DND-41 (cell line): ENCODE measurements at regions not wholly inside any gene's neighbourhood (a gene's known extent, or its start where the extent isn't known, plus 50 kb on each side); places are given as distances from the start of the nearest gene placed in this dataset.

Experiments used
- ATAC-seq: fragments of 200-7000 bp; cut with Tn5 transposase; 3 replicates; pipeline ENCODE4 v1.9.1; 2021; ENCODE audit warnings: low read depth; ENCODE audit not compliant: insufficient read depth
- DNase-seq: peaks from one replicate; pipeline ENCODE4 v3.0.0-alpha.2; 2020
- H2AFZ ChIP-seq: 2 replicates; pipeline ENCODE4 v1.6.0; 2012; ENCODE audit warnings: low read depth, low read length
- H3K27ac ChIP-seq: 2 replicates; pipeline ENCODE4 v1.5.1; 2012; ENCODE audit warnings: low read length, inconsistent platforms
- H3K27me3 ChIP-seq: fragments of 200-600 bp; sonication (generic); 2 replicates; pipeline ENCODE4 v1.6.0; 2012; ENCODE audit warnings: low read length, mild to moderate bottlenecking, inconsistent platforms; ENCODE audit not compliant: insufficient read depth, poor library complexity
- H3K36me3 ChIP-seq: 2 replicates; pipeline ENCODE4 v1.5.1; 2012; ENCODE audit warnings: low read length, inconsistent platforms; ENCODE audit not compliant: insufficient read depth
- H3K4me1 ChIP-seq: 2 replicates; pipeline ENCODE4 v1.5.1; 2012; ENCODE audit warnings: mild to moderate bottlenecking, low read length; ENCODE audit not compliant: insufficient read depth
- H3K4me2 ChIP-seq: 2 replicates; pipeline ENCODE4 v1.6.0; 2012; ENCODE audit warnings: mild to moderate bottlenecking, moderate library complexity, low read length, inconsistent platforms; ENCODE audit not compliant: insufficient read depth
- H3K4me3 ChIP-seq, 2 experiments: fragments of 200-600 bp in 1 of 2; shearing (Covaris generic) in 1 of 2; 2 replicates each; pipeline ENCODE4 v1.5.1; 2012 to 2016; ENCODE audit warnings: inconsistent platforms in 2 of 2, low read length in 2 of 2, mild to moderate bottlenecking in 2 of 2, low read depth in 1 of 2, moderate library complexity in 1 of 2
- H3K79me2 ChIP-seq: 2 replicates; pipeline ENCODE4 v1.6.0; 2012; ENCODE audit warnings: low read length, inconsistent platforms; ENCODE audit not compliant: insufficient read depth
- H3K9ac ChIP-seq: 2 replicates; pipeline ENCODE4 v1.6.0; 2012; ENCODE audit warnings: low read depth, mild to moderate bottlenecking, inconsistent platforms, low read length, moderate library complexity
- H3K9me3 ChIP-seq: 2 replicates; pipeline ENCODE4 v1.5.1; 2012; ENCODE audit warnings: low read length, moderate library complexity, mild to moderate bottlenecking, inconsistent platforms; ENCODE audit not compliant: insufficient read depth, severe bottlenecking
- H4K20me1 ChIP-seq: 2 replicates; pipeline ENCODE4 v1.6.0; 2012; ENCODE audit warnings: low read length; ENCODE audit not compliant: insufficient read depth
- EZH2 ChIP-seq: IDR thresholded peaks from 3 replicates; pipeline ENCODE4 v1.6.1; 2012; ENCODE audit warnings: borderline replicate concordance, low read depth, mild to moderate bottlenecking, moderate library complexity, low read length, inconsistent platforms; ENCODE audit not compliant: severe bottlenecking
- TF ChIP-seq, protein P1 (sequence below): IDR thresholded peaks from 2 replicates; pipeline ENCODE4 v1.5.1; 2012; ENCODE audit warnings: borderline replicate concordance, low read length, moderate library complexity, mild to moderate bottlenecking; ENCODE audit not compliant: poor library complexity, severe bottlenecking; ENCODE audit errors: extremely low read depth

DNA sequence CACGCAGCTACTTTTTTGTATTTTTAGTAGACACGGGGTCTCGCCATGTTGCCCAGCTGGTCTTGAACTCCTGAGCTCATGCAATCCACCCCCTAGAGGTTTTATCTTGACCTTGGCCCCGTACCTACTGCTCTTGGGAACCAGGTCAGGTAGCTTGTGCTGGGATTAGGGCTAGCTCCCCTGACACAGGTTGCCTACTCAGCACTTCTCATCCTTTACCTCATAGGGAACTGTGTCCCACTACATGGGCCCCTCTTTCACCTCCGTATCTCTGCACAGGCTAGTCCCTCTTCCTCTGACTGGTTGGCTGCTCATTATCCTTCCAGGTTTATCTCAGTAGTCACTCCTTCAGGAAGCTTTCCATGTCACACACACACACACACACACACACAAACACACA lies 58.0 kb upstream of the ITPRID1 start:
- Histone ChIP-seq H2AFZ (no peak overlapping the region), H3K27me3 (no peaks in the 10 kb centered on the region), H3K27ac (no peak overlapping the region), H3K9ac (no peak overlapping the region), H3K4me3 (no peak overlapping the region), H3K4me2 (no peak overlapping the region), H3K79me2 (no peaks in the 10 kb centered on the region), H4K20me1 (no peaks in the 10 kb centered on the region), H3K36me3 (no peaks in the 10 kb centered on the region), H3K9me3 (no peaks in the 10 kb centered on the region), H3K4me1 (no peaks in the 10 kb centered on the region)
- DNase-seq, result no peak
- TF ChIP-seq EZH2, result no peak
- TF ChIP-seq, protein P1, sequence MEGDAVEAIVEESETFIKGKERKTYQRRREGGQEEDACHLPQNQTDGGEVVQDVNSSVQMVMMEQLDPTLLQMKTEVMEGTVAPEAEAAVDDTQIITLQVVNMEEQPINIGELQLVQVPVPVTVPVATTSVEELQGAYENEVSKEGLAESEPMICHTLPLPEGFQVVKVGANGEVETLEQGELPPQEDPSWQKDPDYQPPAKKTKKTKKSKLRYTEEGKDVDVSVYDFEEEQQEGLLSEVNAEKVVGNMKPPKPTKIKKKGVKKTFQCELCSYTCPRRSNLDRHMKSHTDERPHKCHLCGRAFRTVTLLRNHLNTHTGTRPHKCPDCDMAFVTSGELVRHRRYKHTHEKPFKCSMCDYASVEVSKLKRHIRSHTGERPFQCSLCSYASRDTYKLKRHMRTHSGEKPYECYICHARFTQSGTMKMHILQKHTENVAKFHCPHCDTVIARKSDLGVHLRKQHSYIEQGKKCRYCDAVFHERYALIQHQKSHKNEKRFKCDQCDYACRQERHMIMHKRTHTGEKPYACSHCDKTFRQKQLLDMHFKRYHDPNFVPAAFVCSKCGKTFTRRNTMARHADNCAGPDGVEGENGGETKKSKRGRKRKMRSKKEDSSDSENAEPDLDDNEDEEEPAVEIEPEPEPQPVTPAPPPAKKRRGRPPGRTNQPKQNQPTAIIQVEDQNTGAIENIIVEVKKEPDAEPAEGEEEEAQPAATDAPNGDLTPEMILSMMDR, result no peak
- ATAC-seq, result no peak

DNA sequence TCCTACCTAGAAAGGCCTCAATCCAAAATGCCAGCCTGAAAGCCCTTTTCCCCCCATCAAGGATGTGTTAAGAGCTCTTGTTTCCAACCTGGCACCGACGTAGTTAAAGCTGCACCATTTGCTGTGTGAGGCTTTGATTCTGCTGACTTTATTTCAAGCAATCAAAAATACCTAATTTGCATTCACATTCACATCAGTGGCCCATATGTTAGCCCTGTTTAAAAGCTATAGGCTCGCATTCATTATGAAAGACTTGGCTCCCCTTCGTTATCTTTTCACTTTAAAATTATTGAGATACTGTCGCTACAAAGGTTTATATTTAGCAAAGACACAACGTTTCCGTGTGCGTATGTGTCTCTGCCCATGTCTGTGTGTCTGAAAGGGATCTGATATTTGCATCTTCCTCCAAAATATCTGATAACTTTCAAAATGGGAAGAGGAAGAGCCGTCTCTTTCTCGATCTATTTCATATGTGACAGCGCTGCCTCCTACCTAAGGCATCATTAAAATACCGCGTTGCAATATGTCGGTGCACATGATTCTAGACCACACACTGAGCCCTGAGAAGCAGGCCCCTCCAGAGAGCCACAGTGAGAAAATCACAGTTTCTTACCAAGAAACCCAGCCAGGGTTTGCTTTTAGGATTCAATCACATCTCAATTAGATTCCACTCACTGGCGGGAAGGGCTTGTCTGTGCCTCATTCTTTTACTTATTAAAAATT lies 57.1 kb upstream of the ITPRID1 start:
- H3K27ac ChIP-seq, result no peak overlapping the region
- DNase-seq (no peak), ATAC-seq (no peak)
- H3K79me2 ChIP-seq, result no peaks in the 10 kb centered on the region
- no peak overlapping the region for H3K4me2 ChIP-seq
- no peaks in the 10 kb centered on the region for H3K9me3 ChIP-seq
- H3K4me1 ChIP-seq, result no peaks in the 10 kb centered on the region
- TF ChIP-seq, protein P1, result no peak
- no peak for TF ChIP-seq EZH2
- H3K9ac ChIP-seq, result no peak overlapping the region
- H2AFZ ChIP-seq, result no peak overlapping the region
- H3K36me3 ChIP-seq, result no peaks in the 10 kb centered on the region
- H4K20me1 ChIP-seq, result no peaks in the 10 kb centered on the region
- no peaks in the 10 kb centered on the region for H3K27me3 ChIP-seq
- H3K4me3 ChIP-seq, result no peak overlapping the region

DNA sequence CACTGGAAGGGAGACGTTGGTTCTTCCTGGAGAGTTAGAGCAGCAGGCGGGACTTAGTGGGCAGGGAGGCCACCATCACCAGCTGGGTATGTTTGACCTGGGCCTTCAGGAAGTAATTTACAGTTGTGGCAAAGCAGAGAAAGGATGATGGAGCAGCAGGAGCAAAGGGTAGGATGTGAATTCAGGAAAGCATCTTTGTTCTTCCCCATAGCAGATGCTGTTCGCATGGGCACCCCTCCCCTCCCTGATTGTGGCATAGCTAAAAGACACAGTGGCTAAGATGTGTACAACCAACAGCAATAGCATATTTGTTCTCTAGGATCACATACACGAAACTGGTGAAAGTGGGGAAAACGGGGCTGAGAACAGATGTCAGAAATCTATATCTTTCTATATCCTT lies 56.3 kb upstream of the ITPRID1 start:
- no peak for ATAC-seq
- H4K20me1 ChIP-seq, result no peaks in the 10 kb centered on the region
- TF ChIP-seq EZH2, result no peak
- TF ChIP-seq, protein P1, result no peak
- H3K4me3 ChIP-seq, result no peak overlapping the region
- H3K9me3 ChIP-seq, result no peaks in the 10 kb centered on the region
- no peaks in the 10 kb centered on the region for H3K36me3 ChIP-seq
- no peaks in the 10 kb centered on the region for H3K79me2 ChIP-seq
- no peak overlapping the region for H3K9ac ChIP-seq
- DNase-seq, result no peak
- no peaks in the 10 kb centered on the region for H3K4me1 ChIP-seq
- H3K27ac ChIP-seq, result no peak overlapping the region
- no peaks in the 10 kb centered on the region for H3K27me3 ChIP-seq
- H3K4me2 ChIP-seq, result no peak overlapping the region
- H2AFZ ChIP-seq, result no peak overlapping the region

DNA sequence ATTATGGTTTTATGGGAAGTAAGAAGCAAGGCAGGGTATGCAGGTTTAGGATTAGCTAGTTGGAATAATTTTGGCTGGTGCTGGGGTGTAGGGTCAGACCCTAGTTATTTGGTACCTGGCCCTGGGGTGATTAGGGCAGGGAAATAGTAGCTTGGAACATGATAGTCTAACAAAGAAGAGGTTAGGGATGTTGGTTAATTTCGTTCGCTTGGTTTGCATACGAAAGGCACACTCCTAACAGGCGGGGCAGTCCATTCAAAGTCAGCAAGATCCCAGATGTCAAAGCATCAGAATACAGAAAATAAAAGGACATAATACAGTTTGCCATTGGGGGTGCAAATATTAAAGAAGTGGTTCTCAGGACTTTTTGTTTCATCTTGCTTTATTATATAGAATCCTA lies 55.7 kb upstream of the ITPRID1 start:
- H3K27me3 ChIP-seq, result no peaks in the 10 kb centered on the region
- H3K4me3 ChIP-seq, result no peak overlapping the region
- no peak for ATAC-seq
- H3K9me3 ChIP-seq, result no peaks in the 10 kb centered on the region
- H3K9ac ChIP-seq, result no peak overlapping the region
- H3K4me2 ChIP-seq, result no peak overlapping the region
- DNase-seq, result no peak
- H4K20me1 ChIP-seq, result no peaks in the 10 kb centered on the region
- no peak overlapping the region for H3K27ac ChIP-seq
- no peaks in the 10 kb centered on the region for H3K4me1 ChIP-seq
- no peak overlapping the region for H2AFZ ChIP-seq
- no peaks in the 10 kb centered on the region for H3K79me2 ChIP-seq
- TF ChIP-seq, protein P1, result no peak
- TF ChIP-seq EZH2, result no peak
- no peaks in the 10 kb centered on the region for H3K36me3 ChIP-seq
